Small intestine (tissue), 7 donors: ENCODE measurements at regions not wholly inside any gene's neighbourhood (a gene's known extent, or its start where the extent isn't known, plus 50 kb on each side); places are given as distances from the start of the nearest gene placed in this dataset.

Source experiments
- DNase-seq, 2 donors: peaks; one replicate each; pipeline versions ENCODE4 v3.0.0 to v3.0.0-alpha.2; 2013
- FAIRE-seq: peaks from 2 replicates; lab custom pipeline; 2012; peaks lifted over from hg19 to GRCh38; lab: Jason Lieb, UNC
- H3K27ac ChIP-seq, 3 donors: one replicate each; pipeline ENCODE4 v1.5.1; 2013; ENCODE audit warnings: low read length in 2 of 3, mild to moderate bottlenecking in 2 of 3, control low read depth in 1 of 3, inconsistent platforms in 1 of 3, low read depth in 1 of 3, moderate library complexity in 1 of 3
- H3K27me3 ChIP-seq, 3 donors: one replicate each; pipeline ENCODE4 v1.6.1; 2013; ENCODE audit warnings: low read length in 3 of 3, inconsistent platforms in 1 of 3; ENCODE audit not compliant: control insufficient read depth in 3 of 3, insufficient read depth in 3 of 3
- H3K36me3 ChIP-seq, 3 donors: one replicate each; pipeline ENCODE4 v1.6.1; 2013; ENCODE audit warnings: low read length in 3 of 3, inconsistent platforms in 1 of 3, low read depth in 1 of 3, mild to moderate bottlenecking in 1 of 3, moderate library complexity in 1 of 3; ENCODE audit not compliant: control insufficient read depth in 3 of 3, insufficient read depth in 2 of 3
- H3K4me1 ChIP-seq, 3 donors: one replicate each; pipeline ENCODE4 v1.6.1; 2013; ENCODE audit warnings: low read length in 2 of 3, inconsistent platforms in 1 of 3, low read depth in 1 of 3, mild to moderate bottlenecking in 1 of 3, moderate library complexity in 1 of 3; ENCODE audit not compliant: control insufficient read depth in 3 of 3, insufficient read depth in 2 of 3
- H3K4me3 ChIP-seq, 3 donors: one replicate each; pipeline ENCODE4 v1.5.1; 2013; ENCODE audit warnings: low read length in 3 of 3, control low read depth in 1 of 3, inconsistent platforms in 1 of 3, low read depth in 1 of 3, mild to moderate bottlenecking in 1 of 3, moderate library complexity in 1 of 3
- H3K9me3 ChIP-seq, 2 donors: one replicate each; pipeline ENCODE4 v1.6.1; 2013; ENCODE audit warnings: low read depth in 1 of 2, low read length in 1 of 2; ENCODE audit not compliant: control insufficient read depth in 2 of 2, insufficient read depth in 1 of 2
- WGBS, 3 donors: extraction: QIAGEN DNeasy Blood & Tissue Kit; methylation state at CpG; one replicate each; pipeline ENCODE4 v1.1.7; 2013; 5-methylcytosine and 5-hydroxymethylcytosine counted together
- donor health status: healthy with polysubstance abuse.
- donor health status: control.
- donor health status: control.
- donor health status: Bipolar disorder and iron deficiency.
- donor health status: healthy.

GRCh38 chr21:35243171-35243570 is 194.1 kb upstream of the RUNX1 start:
- no peaks in the 10 kb centered on the region for H3K36me3 ChIP-seq
- no peaks in the 10 kb centered on the region for H3K4me1 ChIP-seq
- DNase-seq (no peak), FAIRE-seq (no peak)
- H3K27me3 ChIP-seq = no peaks in the 10 kb centered on the region
- WGBS, 3 donors = 85 to 90% (median 88%) methylated on average over 4 of the region's 4 CpGs
- H3K9me3 ChIP-seq = no peaks in the 10 kb centered on the region
- no peak overlapping the region for H3K27ac ChIP-seq
- H3K4me3 ChIP-seq = no peak overlapping the region

DNA sequence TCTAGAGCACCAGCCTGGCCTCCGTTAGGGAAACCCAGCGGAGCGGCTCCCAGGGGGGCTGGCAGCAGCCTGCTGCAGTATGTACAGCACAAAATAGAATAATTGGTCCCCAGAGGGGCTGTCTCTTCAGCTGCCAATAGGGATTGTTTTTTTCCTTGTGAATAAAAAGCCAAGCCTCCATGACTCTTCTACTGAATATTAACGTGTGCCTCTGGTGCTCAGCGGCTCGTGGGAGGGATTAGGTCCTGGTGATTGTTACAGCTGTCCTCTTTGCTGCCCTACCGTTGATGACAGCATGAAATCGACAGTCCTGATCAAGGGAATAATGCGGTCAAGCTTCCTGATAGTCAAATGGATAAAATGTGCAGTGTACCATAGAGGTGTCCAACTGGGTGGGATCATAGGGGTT is 190.7 kb upstream of the RUNX1 start:
- 58 to 85% (median 73%) methylated on average over 9 of the region's 9 CpGs for WGBS, 3 donors
- DNase-seq = no peak
- no peaks in the 10 kb centered on the region for H3K4me1 ChIP-seq
- FAIRE-seq = no peak
- no peaks in the 10 kb centered on the region for H3K27me3 ChIP-seq
- peaks cover 0 to 6% of the 10 kb centered on the region in 2 donors for H3K9me3 ChIP-seq
- H3K36me3 ChIP-seq = no peaks in the 10 kb centered on the region
- no peak overlapping the region for H3K4me3 ChIP-seq
- H3K27ac ChIP-seq = no peak overlapping the region

GRCh38 chr21:35238119-35238518 is 189.0 kb upstream of the RUNX1 start:
- H3K36me3 ChIP-seq = no peaks in the 10 kb centered on the region
- no peak for DNase-seq
- H3K9me3 ChIP-seq = peaks cover 0 to 6% of the 10 kb centered on the region in 2 donors
- no peaks in the 10 kb centered on the region for H3K27me3 ChIP-seq
- H3K4me1 ChIP-seq = no peaks in the 10 kb centered on the region
- WGBS, 3 donors = 85 to 86% (median 85%) methylated on average over 2 of the region's 2 CpGs
- no peak for FAIRE-seq
- no peak overlapping the region for H3K4me3 ChIP-seq
- no peak overlapping the region for H3K27ac ChIP-seq

GRCh38 chr21:35237287-35237686 is 188.2 kb upstream of the RUNX1 start:
- FAIRE-seq (no peak), DNase-seq (no peak)
- no peak overlapping the region for H3K27ac ChIP-seq
- whole genome bisulfite sequencing, 3 donors = 69 to 73% (median 72%) methylated on average over 2 of the region's 2 CpGs
- H3K27me3 ChIP-seq = no peaks in the 10 kb centered on the region
- peaks cover 0 to 6% of the 10 kb centered on the region in 2 donors for H3K9me3 ChIP-seq
- H3K4me3 ChIP-seq = no peak overlapping the region
- H3K36me3 ChIP-seq = no peaks in the 10 kb centered on the region
- H3K4me1 ChIP-seq = no peaks in the 10 kb centered on the region

DNA sequence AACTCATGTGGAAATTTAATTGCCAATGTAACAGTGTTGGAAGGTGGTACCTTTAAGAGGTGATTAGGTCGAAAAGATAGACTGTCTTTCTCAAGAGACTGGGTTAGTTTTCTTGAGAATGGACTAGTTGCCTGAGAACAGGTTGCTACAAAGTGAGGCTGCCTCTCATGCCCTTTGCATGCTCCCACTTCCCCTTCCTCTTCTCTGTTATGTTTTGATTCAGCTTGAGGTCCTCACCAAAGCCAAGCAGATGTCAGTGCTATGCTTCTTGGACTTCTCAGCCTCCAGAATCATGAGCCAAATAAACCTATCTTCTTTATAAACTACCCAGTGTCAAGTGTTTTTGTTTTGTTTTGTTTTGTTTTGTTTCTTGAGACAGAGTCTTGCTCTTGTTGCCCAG is 187.0 kb upstream of the RUNX1 start:
- no peak overlapping the region for H3K27ac ChIP-seq
- no peak for FAIRE-seq
- no peak for DNase-seq
- peaks cover 0 to 6% of the 10 kb centered on the region in 2 donors for H3K9me3 ChIP-seq
- no peaks in the 10 kb centered on the region for H3K36me3 ChIP-seq
- no peak overlapping the region for H3K4me3 ChIP-seq
- H3K27me3 ChIP-seq = no peaks in the 10 kb centered on the region
- H3K4me1 ChIP-seq = no peaks in the 10 kb centered on the region
- 84 to 93% (median 89%) methylated on average over 1 of the region's 1 CpG for WGBS, 3 donors

GRCh38 chr21:35234725-35235124 is 185.6 kb upstream of the RUNX1 start:
- no peak for FAIRE-seq
- DNase-seq = no peak
- 50 to 76% (median 64%) methylated on average over 5 of the region's 5 CpGs for WGBS, 3 donors
- Histone ChIP-seq H3K4me1 (no peaks in the 10 kb centered on the region), H3K36me3 (no peaks in the 10 kb centered on the region), H3K27me3 (no peaks in the 10 kb centered on the region), H3K9me3 (peaks cover 0 to 6% of the 10 kb centered on the region in 2 donors), H3K4me3 (no peak overlapping the region), H3K27ac (no peak overlapping the region)

- H3K9me3 ChIP-seq = peaks cover 0 to 6% of the 10 kb centered on the region in 2 donors
- 89 to 91% (median 90%) methylated on average over 3 of the region's 3 CpGs for WGBS, 3 donors
- no peaks in the 10 kb centered on the region for H3K27me3 ChIP-seq
- H3K4me1 ChIP-seq = no peaks in the 10 kb centered on the region
- no peaks in the 10 kb centered on the region for H3K36me3 ChIP-seq
- H3K27ac ChIP-seq = no peak overlapping the region
- no peak for DNase-seq
- no peak for FAIRE-seq
- H3K4me3 ChIP-seq = no peak overlapping the region
Observed at GRCh38 chr21:35233756-35234155, 184.7 kb upstream of the RUNX1 start.

GRCh38 chr21:35232545-35233176 is 183.6 kb upstream of the RUNX1 start:
- no peak for FAIRE-seq
- H3K27ac ChIP-seq = no peak overlapping the region
- H3K36me3 ChIP-seq = no peaks in the 10 kb centered on the region
- H3K4me3 ChIP-seq = no peak overlapping the region
- no peaks in the 10 kb centered on the region for H3K27me3 ChIP-seq
- 71 to 81% (median 73%) methylated on average over 11 of the region's 11 CpGs for WGBS, 3 donors
- H3K9me3 ChIP-seq = peaks cover 0 to 6% of the 10 kb centered on the region in 2 donors
- H3K4me1 ChIP-seq = no peaks in the 10 kb centered on the region
- no peak for DNase-seq

DNA sequence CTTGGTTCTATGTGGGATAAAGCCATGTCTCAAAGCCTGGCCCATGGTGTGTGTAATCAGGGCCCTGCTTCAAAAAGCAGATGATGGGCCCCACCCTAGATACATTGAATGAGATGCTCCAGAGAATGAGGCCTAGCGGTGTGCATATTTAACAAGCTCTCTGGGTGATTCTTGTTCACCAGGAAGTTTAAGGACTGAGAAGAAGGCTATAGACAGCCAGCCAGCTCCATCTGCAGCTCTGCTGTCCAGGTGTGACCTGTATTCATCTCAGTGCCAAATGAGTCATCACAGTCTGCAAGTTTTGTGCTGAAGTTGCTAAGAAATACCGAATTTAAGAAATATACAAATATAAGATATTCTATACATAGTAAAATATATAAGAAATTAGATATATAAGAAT is 182.0 kb upstream of the RUNX1 start:
- Histone ChIP-seq H3K9me3 (peaks cover 0 to 1% of the 10 kb centered on the region in 2 donors), H3K36me3 (no peaks in the 10 kb centered on the region), H3K4me3 (no peak overlapping the region), H3K4me1 (peaks cover 0 to 4% (median 0%) of the 10 kb centered on the region in 3 donors), H3K27me3 (no peaks in the 10 kb centered on the region), H3K27ac (no peak overlapping the region)
- WGBS, 3 donors = 73 to 80% (median 78%) methylated on average over 2 of the region's 2 CpGs
- no peak for DNase-seq
- no peak for FAIRE-seq
